ENCODE measurements at regions not wholly inside any gene's neighbourhood (a gene's known extent, or its start where the extent isn't known, plus 50 kb on each side); places are given as distances from the start of the nearest gene placed in this dataset.

DNA sequence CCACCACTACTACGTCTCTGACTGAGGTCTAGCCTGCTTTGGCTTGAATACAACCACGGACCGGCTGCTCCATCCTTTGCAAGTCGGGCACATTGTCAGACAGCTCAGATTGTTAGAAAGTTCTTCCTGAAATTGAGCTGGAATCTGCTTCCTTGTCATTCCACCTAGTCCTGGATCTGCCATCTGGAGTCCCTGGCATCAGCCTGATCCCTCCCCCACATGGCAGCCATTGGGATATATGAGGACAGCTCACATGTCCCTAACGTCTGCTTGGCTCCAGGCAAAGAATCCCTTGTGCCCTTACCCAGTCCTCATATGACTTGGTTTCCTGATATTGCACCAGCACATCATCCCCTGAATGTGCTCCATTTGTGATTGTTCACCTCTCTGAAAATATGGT is 56.3 kb upstream of the SYT6 start:
- no peak for TF ChIP-seq CTCF (IDR thresholded peaks at IDR 0.05; ENCODE audit: control extremely low read depth, extremely low read depth)
- no peak overlapping the region for H3K9ac ChIP-seq (ENCODE audit: insufficient read depth in 1 of 2, low read length in 2 of 2)
- no peak for ATAC-seq (ENCODE audit: insufficient read depth, low FRiP score)
- H3K27ac ChIP-seq (ENCODE audit: low read depth in 1 of 2, low read length in 1 of 2), result no peak overlapping the region
- H3K27me3 ChIP-seq (ENCODE audit: control insufficient read depth in 3 of 3, insufficient read depth in 3 of 3, low read length in 2 of 3), result no peaks in the 10 kb centered on the region
- H3K9me3 ChIP-seq (ENCODE audit: control insufficient read depth in 4 of 4, insufficient read depth in 3 of 4, low read length in 3 of 4), result no peaks in the 10 kb centered on the region
- no peak for DNase-seq
- WGBS, 2 donors, result 89% methylated on average over 5 of the region's 5 CpGs
- no peaks in the 10 kb centered on the region for H3K36me3 ChIP-seq (ENCODE audit: control insufficient read depth in 4 of 4, insufficient read depth in 4 of 4, low read length in 4 of 4)
- H3K4me3 ChIP-seq, result no peak overlapping the region
- no peaks in the 10 kb centered on the region for H3K4me1 ChIP-seq (ENCODE audit: control insufficient read depth in 5 of 5, insufficient read depth in 5 of 5, low read length in 5 of 5)

DNA sequence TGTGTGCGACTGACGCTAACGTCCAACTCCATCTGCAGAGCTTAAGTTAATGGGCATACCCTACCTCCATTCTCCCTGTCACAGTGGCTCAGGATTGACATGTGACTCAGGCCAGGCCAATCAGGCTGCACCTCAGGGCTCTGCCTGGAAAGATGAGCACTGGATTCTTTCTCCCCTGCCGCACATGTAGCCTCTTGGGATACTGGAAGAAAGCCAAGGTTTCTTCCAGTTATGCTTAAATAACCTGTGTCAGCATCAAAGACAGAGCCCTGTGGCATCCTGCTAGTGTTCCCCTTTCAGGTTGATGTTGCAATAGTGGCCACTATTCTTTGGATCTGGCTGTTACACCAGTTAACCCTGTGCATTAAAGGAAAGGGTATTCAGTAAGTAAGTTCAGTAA is 55.0 kb upstream of the SYT6 start:
- no peaks in the 10 kb centered on the region for H3K9me3 ChIP-seq (ENCODE audit: control insufficient read depth in 4 of 4, insufficient read depth in 3 of 4, low read length in 3 of 4)
- H3K4me1 ChIP-seq (ENCODE audit: control insufficient read depth in 5 of 5, insufficient read depth in 5 of 5, low read length in 5 of 5), result no peaks in the 10 kb centered on the region
- ATAC-seq (ENCODE audit: insufficient read depth, low FRiP score) (no peak), DNase-seq (no peak)
- H3K4me3 ChIP-seq, result no peak overlapping the region
- 74 to 85% methylated on average over 4 of the region's 4 CpGs for WGBS, 2 donors
- TF ChIP-seq CTCF (IDR thresholded peaks at IDR 0.05; ENCODE audit: control extremely low read depth, extremely low read depth), result no peak
- H3K27me3 ChIP-seq (ENCODE audit: control insufficient read depth in 3 of 3, insufficient read depth in 3 of 3, low read length in 2 of 3), result no peaks in the 10 kb centered on the region
- H3K36me3 ChIP-seq (ENCODE audit: control insufficient read depth in 4 of 4, insufficient read depth in 4 of 4, low read length in 4 of 4), result no peaks in the 10 kb centered on the region
- H3K27ac ChIP-seq (ENCODE audit: low read depth in 1 of 2, low read length in 1 of 2), result no peak overlapping the region
- H3K9ac ChIP-seq (ENCODE audit: insufficient read depth in 1 of 2, low read length in 2 of 2), result no peak overlapping the region

DNA sequence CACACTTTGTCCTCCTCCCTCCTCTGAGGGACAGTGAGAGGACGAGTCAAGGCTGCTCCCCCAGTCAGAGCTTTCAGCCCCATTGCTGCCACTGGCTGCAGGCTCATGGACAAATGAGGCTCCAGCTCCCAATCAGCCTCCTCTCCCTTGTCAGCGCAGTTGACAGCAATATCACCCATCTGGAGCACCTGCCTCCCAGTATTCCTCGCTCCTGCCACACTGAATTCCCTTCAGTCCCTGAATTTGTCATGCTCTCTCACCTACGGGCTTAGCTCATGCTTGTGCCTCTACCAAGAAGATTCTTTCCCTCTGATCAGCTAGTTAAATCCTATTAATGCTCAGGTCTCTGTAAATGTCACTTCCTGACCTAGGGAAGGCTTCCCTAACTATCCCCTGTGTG is 54.4 kb upstream of the SYT6 start:
- no peaks in the 10 kb centered on the region for H3K36me3 ChIP-seq (ENCODE audit: control insufficient read depth in 4 of 4, insufficient read depth in 4 of 4, low read length in 4 of 4)
- no peaks in the 10 kb centered on the region for H3K27me3 ChIP-seq (ENCODE audit: control insufficient read depth in 3 of 3, insufficient read depth in 3 of 3, low read length in 2 of 3)
- ATAC-seq (ENCODE audit: insufficient read depth, low FRiP score) (no peak), DNase-seq (no peak)
- no peak overlapping the region for H3K4me3 ChIP-seq
- no peak overlapping the region for H3K9ac ChIP-seq (ENCODE audit: insufficient read depth in 1 of 2, low read length in 2 of 2)
- WGBS, 2 donors, result 82 to 83% methylated on average over 4 of the region's 4 CpGs
- H3K9me3 ChIP-seq (ENCODE audit: control insufficient read depth in 4 of 4, insufficient read depth in 3 of 4, low read length in 3 of 4), result no peaks in the 10 kb centered on the region
- H3K4me1 ChIP-seq (ENCODE audit: control insufficient read depth in 5 of 5, insufficient read depth in 5 of 5, low read length in 5 of 5), result no peaks in the 10 kb centered on the region
- H3K27ac ChIP-seq (ENCODE audit: low read depth in 1 of 2, low read length in 1 of 2), result no peak overlapping the region
- TF ChIP-seq CTCF (IDR thresholded peaks at IDR 0.05; ENCODE audit: control extremely low read depth, extremely low read depth), result no peak

- Histone ChIP-seq H3K36me3 (ENCODE audit: control insufficient read depth in 4 of 4, insufficient read depth in 4 of 4, low read length in 4 of 4) (no peaks in the 10 kb centered on the region), H3K4me3 (no peak overlapping the region), H3K4me1 (ENCODE audit: control insufficient read depth in 5 of 5, insufficient read depth in 5 of 5, low read length in 5 of 5) (no peaks in the 10 kb centered on the region), H3K27ac (ENCODE audit: low read depth in 1 of 2, low read length in 1 of 2) (no peak overlapping the region), H3K9me3 (ENCODE audit: control insufficient read depth in 4 of 4, insufficient read depth in 3 of 4, low read length in 3 of 4) (no peaks in the 10 kb centered on the region), H3K27me3 (ENCODE audit: control insufficient read depth in 3 of 3, insufficient read depth in 3 of 3, low read length in 2 of 3) (no peaks in the 10 kb centered on the region), H3K9ac (ENCODE audit: insufficient read depth in 1 of 2, low read length in 2 of 2) (no peak overlapping the region)
- ATAC-seq (ENCODE audit: insufficient read depth, low FRiP score) (no peak), DNase-seq (no peak)
- 31 to 57% methylated on average over 11 of the region's 11 CpGs for WGBS, 2 donors
- TF ChIP-seq CTCF (IDR thresholded peaks at IDR 0.05; ENCODE audit: control extremely low read depth, extremely low read depth), result no peak
Observed at GRCh38 chr1:114207635-114208034, 54.0 kb upstream of the SYT6 start.
